ENCODE measurements at regions not wholly inside any gene's neighbourhood (a gene's known extent, or its start where the extent isn't known, plus 50 kb on each side); places are given as distances from the start of the nearest gene placed in this dataset.
"Not testable (repeated sequence)": the region's sequence is repeated elsewhere in the genome, so short reads cannot be mapped to it uniquely, and the experiment has no call there.

DNA sequence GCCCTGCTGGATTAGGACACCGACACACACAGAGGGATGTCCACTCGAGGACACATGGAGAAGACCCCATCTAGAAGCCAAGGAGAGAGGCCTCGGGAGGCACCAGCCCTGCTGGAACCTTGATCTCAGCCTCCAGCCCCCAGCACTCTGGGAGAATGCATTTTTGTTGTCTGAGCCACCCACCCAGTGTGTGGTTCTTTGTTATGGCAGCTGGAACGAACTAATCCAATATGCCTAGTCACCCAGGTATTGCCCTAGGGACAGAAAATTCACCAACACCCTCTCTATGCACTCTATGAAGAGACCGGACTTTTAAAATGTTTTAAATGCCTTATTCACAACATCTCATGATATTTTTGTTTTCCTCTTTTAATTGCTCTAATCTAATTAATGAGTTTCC, 117.4 kb downstream of the CRYAA start:
- no peaks in the 10 kb centered on the region for H3F3A ChIP-seq (ENCODE audit: low read depth)
- no peaks in the 10 kb centered on the region for H3K9me3 ChIP-seq (ENCODE audit: low read depth)

DNA sequence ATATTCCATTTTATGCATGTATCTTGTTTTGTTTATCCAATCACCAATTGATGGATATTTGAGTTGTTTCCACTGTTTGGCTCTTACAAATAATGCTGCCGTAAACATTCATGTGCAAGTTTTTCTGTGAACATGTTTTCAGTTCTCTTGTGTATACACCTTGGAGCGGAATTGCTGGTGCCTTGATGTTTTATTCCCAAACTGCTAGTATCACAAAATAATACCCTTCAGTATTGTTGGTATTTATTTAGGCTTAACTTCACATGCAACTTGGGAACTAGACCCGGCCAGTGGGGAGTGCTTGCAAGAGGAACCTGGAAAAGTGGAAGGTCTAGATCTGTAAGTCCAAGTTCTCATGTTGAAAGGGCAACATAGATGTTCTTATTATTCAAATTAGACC, 115.9 kb downstream of the CRYAA start:
- Mint-ChIP-seq H3K9me3 (peaks cover 2% of the 10 kb centered on the region), H3K4me3 (no peak overlapping the region), H3K27me3 (ENCODE audit: insufficient read depth, low read depth) (peaks cover 2% of the 10 kb centered on the region), H3K36me3 (no peaks in the 10 kb centered on the region), H3K27ac (no peak overlapping the region), H3K4me1 (peaks cover 8% of the 10 kb centered on the region)
- TF ChIP-seq EZH2phosphoT487 (IDR thresholded peaks at IDR 0.05) (no peak), EZH2 (IDR thresholded peaks at IDR 0.05) (no peak)
- TF ChIP-seq, protein P1, sequence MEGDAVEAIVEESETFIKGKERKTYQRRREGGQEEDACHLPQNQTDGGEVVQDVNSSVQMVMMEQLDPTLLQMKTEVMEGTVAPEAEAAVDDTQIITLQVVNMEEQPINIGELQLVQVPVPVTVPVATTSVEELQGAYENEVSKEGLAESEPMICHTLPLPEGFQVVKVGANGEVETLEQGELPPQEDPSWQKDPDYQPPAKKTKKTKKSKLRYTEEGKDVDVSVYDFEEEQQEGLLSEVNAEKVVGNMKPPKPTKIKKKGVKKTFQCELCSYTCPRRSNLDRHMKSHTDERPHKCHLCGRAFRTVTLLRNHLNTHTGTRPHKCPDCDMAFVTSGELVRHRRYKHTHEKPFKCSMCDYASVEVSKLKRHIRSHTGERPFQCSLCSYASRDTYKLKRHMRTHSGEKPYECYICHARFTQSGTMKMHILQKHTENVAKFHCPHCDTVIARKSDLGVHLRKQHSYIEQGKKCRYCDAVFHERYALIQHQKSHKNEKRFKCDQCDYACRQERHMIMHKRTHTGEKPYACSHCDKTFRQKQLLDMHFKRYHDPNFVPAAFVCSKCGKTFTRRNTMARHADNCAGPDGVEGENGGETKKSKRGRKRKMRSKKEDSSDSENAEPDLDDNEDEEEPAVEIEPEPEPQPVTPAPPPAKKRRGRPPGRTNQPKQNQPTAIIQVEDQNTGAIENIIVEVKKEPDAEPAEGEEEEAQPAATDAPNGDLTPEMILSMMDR (IDR thresholded peaks at IDR 0.05) = no peak
- Histone ChIP-seq H3K4me1 (no peaks in the 10 kb centered on the region), H3K27ac (no peak overlapping the region), H4K20me1 (ENCODE audit: low read depth) (no peaks in the 10 kb centered on the region), H3K36me3 (no peaks in the 10 kb centered on the region), H3K4me3 (no peak overlapping the region), H3K4me2 (no peak overlapping the region), H3K27me3 (no peaks in the 10 kb centered on the region), H3K79me2 (ENCODE audit: low read depth) (no peaks in the 10 kb centered on the region), H3F3A (ENCODE audit: low read depth) (no peaks in the 10 kb centered on the region), H3K9me3 (ENCODE audit: low read depth) (no peaks in the 10 kb centered on the region), H2AFZ (replicated peaks) (no peak overlapping the region), H3K9ac (no peak overlapping the region)
- no peak for DNase-seq (ENCODE audit: low spot score)

More for the DNA sequence above, 117.4 kb downstream of the CRYAA start:
- H3K4me3 ChIP-seq = no peak overlapping the region
- no peaks in the 10 kb centered on the region for H3K36me3 Mint-ChIP-seq
- H3K4me3 Mint-ChIP-seq = no peak overlapping the region
- H3K9ac ChIP-seq = no peak overlapping the region
- H3K27ac ChIP-seq = no peak overlapping the region
- TF ChIP-seq EZH2 (IDR thresholded peaks at IDR 0.05) = no peak
- TF ChIP-seq, protein P1 (IDR thresholded peaks at IDR 0.05) = no peak
- no peak for TF ChIP-seq EZH2phosphoT487 (IDR thresholded peaks at IDR 0.05)
- no peaks in the 10 kb centered on the region for H3K4me1 ChIP-seq
- H4K20me1 ChIP-seq (ENCODE audit: low read depth) = no peaks in the 10 kb centered on the region
- peaks cover 7% of the 10 kb centered on the region for H3K27me3 Mint-ChIP-seq (ENCODE audit: insufficient read depth, low read depth)
- H3K4me2 ChIP-seq = no peak overlapping the region
- no peak for DNase-seq (ENCODE audit: low spot score)
- no peaks in the 10 kb centered on the region for H3K36me3 ChIP-seq
- peaks cover 13% of the 10 kb centered on the region for H3K4me1 Mint-ChIP-seq
- no peaks in the 10 kb centered on the region for H3K79me2 ChIP-seq (ENCODE audit: low read depth)
- H2AFZ ChIP-seq (replicated peaks) = no peak overlapping the region
- H3K27ac Mint-ChIP-seq = no peak overlapping the region
- no peaks in the 10 kb centered on the region for H3K27me3 ChIP-seq
- H3K9me3 Mint-ChIP-seq = peaks cover 2% of the 10 kb centered on the region

DNA sequence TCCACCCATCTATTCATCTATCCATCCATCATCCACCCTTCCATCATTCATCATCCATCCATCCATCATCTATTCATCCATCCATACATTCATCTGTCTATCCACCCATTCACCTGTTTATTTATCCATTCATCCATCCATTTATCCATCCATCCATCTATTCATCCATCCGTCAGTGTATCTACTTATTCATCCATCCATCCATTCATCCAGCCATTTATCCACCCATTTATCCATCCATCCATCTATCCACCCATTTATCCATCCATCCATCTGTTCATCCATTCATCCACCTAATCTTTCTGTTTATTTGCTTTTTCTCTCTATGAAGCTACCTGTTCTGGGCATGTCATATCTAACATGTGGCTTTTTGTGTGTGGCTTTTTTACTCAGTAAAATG, 115.4 kb downstream of the CRYAA start:
- TF ChIP-seq EZH2 (IDR thresholded peaks at IDR 0.05) (no peak), EZH2phosphoT487 (IDR thresholded peaks at IDR 0.05) (no peak)
- TF ChIP-seq, protein P1 (IDR thresholded peaks at IDR 0.05) = no peak
- Histone ChIP-seq H3K27me3 (no peaks in the 10 kb centered on the region), H3K4me1 (no peaks in the 10 kb centered on the region), H3K4me3 (no peak overlapping the region), H3K79me2 (ENCODE audit: low read depth) (no peaks in the 10 kb centered on the region), H3F3A (ENCODE audit: low read depth) (no peaks in the 10 kb centered on the region), H3K9me3 (ENCODE audit: low read depth) (no peaks in the 10 kb centered on the region), H4K20me1 (ENCODE audit: low read depth) (no peaks in the 10 kb centered on the region), H3K36me3 (no peaks in the 10 kb centered on the region), H2AFZ (replicated peaks) (no peak overlapping the region), H3K27ac (no peak overlapping the region), H3K9ac (no peak overlapping the region), H3K4me2 (no peak overlapping the region)
- Mint-ChIP-seq H3K9me3 (peaks cover under 1% of the 10 kb centered on the region), H3K4me3 (no peak overlapping the region), H3K4me1 (peaks cover 10% of the 10 kb centered on the region), H3K36me3 (no peaks in the 10 kb centered on the region), H3K27ac (no peak overlapping the region), H3K27me3 (ENCODE audit: insufficient read depth, low read depth) (peaks cover 2% of the 10 kb centered on the region)
- no peak for DNase-seq (ENCODE audit: low spot score)

DNA sequence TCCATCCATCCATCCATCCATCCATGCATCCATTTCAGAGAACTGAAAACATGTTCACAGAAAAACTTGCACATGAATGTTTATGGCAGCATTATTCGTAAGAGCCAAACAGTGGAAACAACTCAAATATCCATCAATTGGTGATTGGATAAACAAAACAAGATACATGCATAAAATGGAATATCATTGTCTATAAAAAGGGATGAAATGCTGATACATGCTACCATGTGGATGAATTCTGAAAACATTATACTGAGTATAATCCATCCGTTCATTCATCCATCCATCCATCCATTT, 115.1 kb downstream of the CRYAA start:
- not testable (repeated sequence) for H3K9me3 Mint-ChIP-seq; H3K79me2 ChIP-seq (ENCODE audit: low read depth); H3K27me3 ChIP-seq; H3K27ac ChIP-seq; H3K4me3 Mint-ChIP-seq; H3K4me3 ChIP-seq; DNase-seq (ENCODE audit: low spot score); H3K36me3 ChIP-seq; H3K36me3 Mint-ChIP-seq; H3K27me3 Mint-ChIP-seq (ENCODE audit: insufficient read depth, low read depth); H3K4me1 ChIP-seq; H3K4me2 ChIP-seq; H3K27ac Mint-ChIP-seq; H4K20me1 ChIP-seq (ENCODE audit: low read depth); H3F3A ChIP-seq (ENCODE audit: low read depth); H3K9ac ChIP-seq; H3K9me3 ChIP-seq (ENCODE audit: low read depth); H2AFZ ChIP-seq (replicated peaks)
- peaks cover 12% of the 10 kb centered on the region for H3K4me1 Mint-ChIP-seq
